ENCODE measurements at regions not wholly inside any gene's neighbourhood (a gene's known extent, or its start where the extent isn't known, plus 50 kb on each side); places are given as distances from the start of the nearest gene placed in this dataset.

DNA sequence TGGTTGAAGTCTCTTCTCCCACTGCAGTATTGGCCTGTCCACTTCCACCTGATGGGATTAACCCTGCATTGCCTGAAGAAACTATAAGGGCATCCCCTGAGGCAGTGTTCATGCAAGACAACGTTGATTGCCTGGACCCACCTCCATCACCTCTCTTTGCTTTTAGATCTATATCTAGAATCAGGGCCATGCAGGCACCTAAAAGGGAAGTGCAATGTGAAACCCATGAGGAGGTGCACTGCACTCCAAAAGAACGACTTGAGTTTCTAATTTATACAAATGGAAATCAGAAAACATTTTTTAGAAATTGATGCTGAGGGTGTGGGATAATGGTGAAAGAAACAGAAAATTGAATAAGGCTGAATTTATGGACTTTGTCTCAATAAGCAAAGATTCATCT is 694.4 kb downstream of the TRAM1L1 start:
- Histone ChIP-seq H3K4me3 (no peak overlapping the region), H2AFZ (no peak overlapping the region), H3K4me1 (ENCODE audit: insufficient read depth) (no peaks in the 10 kb centered on the region), H3K27ac (no peak overlapping the region), H4K20me1 (ENCODE audit: insufficient read depth, poor library complexity, severe bottlenecking) (no peaks in the 10 kb centered on the region), H3K9me3 (ENCODE audit: low read depth) (no peaks in the 10 kb centered on the region), H3K4me2 (no peak overlapping the region), H3K9me2 (replicated peaks; ENCODE audit: insufficient read depth) (no peaks in the 10 kb centered on the region), H3K27me3 (no peaks in the 10 kb centered on the region), H3K79me2 (no peaks in the 10 kb centered on the region), H3K36me3 (replicated peaks; ENCODE audit: insufficient read depth, low read depth) (no peaks in the 10 kb centered on the region)
- DNase-seq (ENCODE audit: low spot score), result no peak
- 52% methylated on average over 2 of the region's 2 CpGs for WGBS (ENCODE audit: low lambda C conversion rate, missing lambda C conversion rate)
- TF ChIP-seq, protein P1, sequence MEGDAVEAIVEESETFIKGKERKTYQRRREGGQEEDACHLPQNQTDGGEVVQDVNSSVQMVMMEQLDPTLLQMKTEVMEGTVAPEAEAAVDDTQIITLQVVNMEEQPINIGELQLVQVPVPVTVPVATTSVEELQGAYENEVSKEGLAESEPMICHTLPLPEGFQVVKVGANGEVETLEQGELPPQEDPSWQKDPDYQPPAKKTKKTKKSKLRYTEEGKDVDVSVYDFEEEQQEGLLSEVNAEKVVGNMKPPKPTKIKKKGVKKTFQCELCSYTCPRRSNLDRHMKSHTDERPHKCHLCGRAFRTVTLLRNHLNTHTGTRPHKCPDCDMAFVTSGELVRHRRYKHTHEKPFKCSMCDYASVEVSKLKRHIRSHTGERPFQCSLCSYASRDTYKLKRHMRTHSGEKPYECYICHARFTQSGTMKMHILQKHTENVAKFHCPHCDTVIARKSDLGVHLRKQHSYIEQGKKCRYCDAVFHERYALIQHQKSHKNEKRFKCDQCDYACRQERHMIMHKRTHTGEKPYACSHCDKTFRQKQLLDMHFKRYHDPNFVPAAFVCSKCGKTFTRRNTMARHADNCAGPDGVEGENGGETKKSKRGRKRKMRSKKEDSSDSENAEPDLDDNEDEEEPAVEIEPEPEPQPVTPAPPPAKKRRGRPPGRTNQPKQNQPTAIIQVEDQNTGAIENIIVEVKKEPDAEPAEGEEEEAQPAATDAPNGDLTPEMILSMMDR (IDR thresholded peaks at IDR 0.05; ENCODE audit: poor library complexity), result no peak
- TF ChIP-seq EZH2 (IDR thresholded peaks at IDR 0.05; ENCODE audit: borderline replicate concordance) (no peak), EZH2phosphoT487 (IDR thresholded peaks at IDR 0.05; ENCODE audit: low read depth, severe bottlenecking, unreplicated experiment) (no peak)

DNA sequence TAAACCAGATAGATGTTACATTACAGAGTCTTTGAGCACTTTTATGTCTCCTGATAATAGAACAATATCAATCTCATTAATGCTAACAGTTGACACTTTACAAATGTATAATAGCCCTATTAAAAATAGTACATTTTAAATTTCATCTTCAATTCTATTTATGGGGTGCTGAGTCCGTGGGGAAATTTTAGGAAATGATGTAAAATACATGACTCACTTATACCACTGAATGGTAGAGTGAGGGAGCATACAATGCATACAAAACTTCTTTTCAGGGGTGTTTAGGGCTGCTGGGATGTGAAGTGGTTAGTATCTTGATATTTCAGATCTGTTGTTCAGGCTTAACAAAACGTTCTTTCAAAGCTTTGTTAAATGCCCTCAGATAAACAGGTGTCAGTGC is 696.2 kb downstream of the TRAM1L1 start:
- Histone ChIP-seq H3K79me2 (no peaks in the 10 kb centered on the region), H3K9me2 (replicated peaks; ENCODE audit: insufficient read depth) (no peaks in the 10 kb centered on the region), H3K36me3 (replicated peaks; ENCODE audit: insufficient read depth, low read depth) (no peaks in the 10 kb centered on the region), H3K27ac (no peak overlapping the region), H3K9me3 (ENCODE audit: low read depth) (no peaks in the 10 kb centered on the region), H3K27me3 (no peaks in the 10 kb centered on the region), H4K20me1 (ENCODE audit: insufficient read depth, poor library complexity, severe bottlenecking) (no peaks in the 10 kb centered on the region), H3K4me1 (ENCODE audit: insufficient read depth) (no peaks in the 10 kb centered on the region), H3K4me3 (no peak overlapping the region), H3K4me2 (no peak overlapping the region), H2AFZ (no peak overlapping the region)
- WGBS (ENCODE audit: low lambda C conversion rate, missing lambda C conversion rate), result 44% methylated on average over 2 of the region's 2 CpGs
- DNase-seq (ENCODE audit: low spot score), result no peak
- TF ChIP-seq EZH2 (IDR thresholded peaks at IDR 0.05; ENCODE audit: borderline replicate concordance) (no peak), EZH2phosphoT487 (IDR thresholded peaks at IDR 0.05; ENCODE audit: low read depth, severe bottlenecking, unreplicated experiment) (no peak)
- TF ChIP-seq, protein P1 (IDR thresholded peaks at IDR 0.05; ENCODE audit: poor library complexity), result no peak

DNA sequence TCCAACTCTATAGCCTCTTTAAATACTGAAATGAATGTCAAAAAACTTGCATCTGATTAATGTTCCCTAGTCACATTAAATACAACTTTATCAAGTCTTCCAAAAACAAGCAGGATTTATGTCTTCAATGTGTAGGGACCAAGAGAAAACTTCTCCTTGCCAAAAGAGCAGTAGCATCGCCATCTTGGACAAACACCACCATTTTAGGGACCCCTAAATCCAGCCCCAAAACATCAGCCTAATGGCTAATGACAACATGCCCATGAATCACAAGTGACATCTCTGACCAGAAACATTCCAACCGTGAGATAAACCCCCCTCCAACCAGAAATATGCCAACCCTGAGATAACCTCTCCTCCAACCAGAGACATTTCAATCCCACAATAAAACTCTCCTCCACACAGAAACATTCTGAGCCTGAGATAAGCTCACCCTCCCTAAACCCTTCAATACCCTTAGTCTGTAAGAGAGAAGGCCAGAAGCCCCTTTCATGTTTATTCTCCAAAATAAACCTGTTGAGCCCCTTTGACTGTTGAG is 697.4 kb downstream of the TRAM1L1 start:
- Histone ChIP-seq H3K27ac (no peak overlapping the region), H4K20me1 (ENCODE audit: insufficient read depth, poor library complexity, severe bottlenecking) (no peaks in the 10 kb centered on the region), H3K4me3 (no peak overlapping the region), H3K36me3 (replicated peaks; ENCODE audit: insufficient read depth, low read depth) (no peaks in the 10 kb centered on the region), H3K4me1 (ENCODE audit: insufficient read depth) (no peaks in the 10 kb centered on the region), H3K9me3 (ENCODE audit: low read depth) (no peaks in the 10 kb centered on the region), H3K79me2 (no peaks in the 10 kb centered on the region), H3K4me2 (no peak overlapping the region), H3K27me3 (no peaks in the 10 kb centered on the region), H2AFZ (no peak overlapping the region), H3K9me2 (replicated peaks; ENCODE audit: insufficient read depth) (no peaks in the 10 kb centered on the region)
- 55% methylated on average over 2 of the region's 2 CpGs for WGBS (ENCODE audit: low lambda C conversion rate, missing lambda C conversion rate)
- TF ChIP-seq EZH2 (IDR thresholded peaks at IDR 0.05; ENCODE audit: borderline replicate concordance), result no peak
- TF ChIP-seq, protein P1 (IDR thresholded peaks at IDR 0.05; ENCODE audit: poor library complexity), result no peak
- no peak for TF ChIP-seq EZH2phosphoT487 (IDR thresholded peaks at IDR 0.05; ENCODE audit: low read depth, severe bottlenecking, unreplicated experiment)
- DNase-seq (ENCODE audit: low spot score), result no peak

DNA sequence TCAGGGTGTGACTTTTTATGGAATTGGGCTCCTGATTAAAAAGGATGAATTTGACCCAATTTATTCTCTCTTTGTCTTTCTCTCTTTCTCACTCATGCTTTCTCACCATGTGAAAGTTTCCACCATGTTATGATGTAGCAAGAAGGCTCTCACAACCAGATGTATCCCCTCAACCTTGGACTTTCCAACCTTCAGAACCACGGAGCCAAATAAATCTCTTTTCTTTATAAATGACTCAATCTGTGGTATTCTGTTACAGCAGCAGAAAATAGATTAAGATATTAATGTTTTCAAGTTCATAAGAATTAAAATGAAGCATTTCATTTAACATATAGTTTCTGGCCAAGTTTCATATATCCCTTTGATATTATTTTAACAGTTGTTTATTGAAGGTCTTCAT is 698.5 kb downstream of the TRAM1L1 start:
- H3K4me3 ChIP-seq, result no peak overlapping the region
- H3K9me3 ChIP-seq (ENCODE audit: low read depth), result no peaks in the 10 kb centered on the region
- no peaks in the 10 kb centered on the region for H3K36me3 ChIP-seq (replicated peaks; ENCODE audit: insufficient read depth, low read depth)
- H3K27me3 ChIP-seq, result no peaks in the 10 kb centered on the region
- H3K4me2 ChIP-seq, result no peak overlapping the region
- no peak for DNase-seq (ENCODE audit: low spot score)
- TF ChIP-seq, protein P1 (IDR thresholded peaks at IDR 0.05; ENCODE audit: poor library complexity), result no peak
- TF ChIP-seq EZH2 (IDR thresholded peaks at IDR 0.05; ENCODE audit: borderline replicate concordance) (no peak), EZH2phosphoT487 (IDR thresholded peaks at IDR 0.05; ENCODE audit: low read depth, severe bottlenecking, unreplicated experiment) (no peak)
- H3K9me2 ChIP-seq (replicated peaks; ENCODE audit: insufficient read depth), result no peaks in the 10 kb centered on the region
- no peaks in the 10 kb centered on the region for H3K79me2 ChIP-seq
- H3K4me1 ChIP-seq (ENCODE audit: insufficient read depth), result no peaks in the 10 kb centered on the region
- no peaks in the 10 kb centered on the region for H4K20me1 ChIP-seq (ENCODE audit: insufficient read depth, poor library complexity, severe bottlenecking)
- H3K27ac ChIP-seq, result no peak overlapping the region
- no peak overlapping the region for H2AFZ ChIP-seq
- WGBS (ENCODE audit: low lambda C conversion rate, missing lambda C conversion rate), result 77% methylated on average over 1 of the region's 1 CpG

All from hepatocyte (in vitro differentiated cells).